GM19395 (cell line): ENCODE measurements at regions not wholly inside any gene's neighbourhood (a gene's known extent, or its start where the extent isn't known, plus 50 kb on each side); places are given as distances from the start of the nearest gene placed in this dataset.

ENCODE experiments used
- ATAC-seq: cut with Tn5 transposase; IDR thresholded peaks from one replicate; pipeline ENCODE4 v1.9.1; 2021; ENCODE audit warnings: mild to moderate bottlenecking, moderate library complexity; ENCODE audit not compliant: unreplicated experiment

- ATAC-seq = no peak
These were observed 287.0 kb upstream of the MARCKS start for GRCh38 chr6:113570161-113570560.

GRCh38 chr6:113570641-113571040 is 286.5 kb upstream of the MARCKS start:
- no peak for ATAC-seq

GRCh38 chr6:113574147-113574546 is 283.0 kb upstream of the MARCKS start:
- no peak for ATAC-seq

- ATAC-seq = no peak
These were observed 280.8 kb upstream of the MARCKS start for GRCh38 chr6:113576310-113576709.

- no peak for ATAC-seq
These were observed 278.5 kb upstream of the MARCKS start for GRCh38 chr6:113578691-113579090.

DNA sequence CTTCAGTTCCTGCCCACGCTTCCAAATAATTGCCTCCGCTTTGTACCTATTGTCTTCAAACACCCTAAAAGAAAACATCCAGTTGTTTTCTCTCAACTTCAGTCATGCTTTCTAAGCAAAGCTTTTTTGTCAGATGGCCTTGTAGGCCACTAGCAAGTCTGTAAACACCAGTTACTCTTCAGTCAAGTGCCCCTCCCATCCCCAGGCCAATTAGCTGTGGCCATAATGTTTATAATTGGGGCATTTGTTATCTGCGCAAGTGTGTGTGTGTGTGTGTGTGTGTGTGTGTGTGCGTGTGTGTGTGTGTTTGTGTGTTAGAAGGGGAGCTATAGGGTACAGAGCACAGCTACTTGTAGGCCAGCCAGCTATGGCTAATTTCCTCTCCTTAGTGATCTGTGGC is 272.4 kb upstream of the MARCKS start:
- ATAC-seq = no peak

DNA sequence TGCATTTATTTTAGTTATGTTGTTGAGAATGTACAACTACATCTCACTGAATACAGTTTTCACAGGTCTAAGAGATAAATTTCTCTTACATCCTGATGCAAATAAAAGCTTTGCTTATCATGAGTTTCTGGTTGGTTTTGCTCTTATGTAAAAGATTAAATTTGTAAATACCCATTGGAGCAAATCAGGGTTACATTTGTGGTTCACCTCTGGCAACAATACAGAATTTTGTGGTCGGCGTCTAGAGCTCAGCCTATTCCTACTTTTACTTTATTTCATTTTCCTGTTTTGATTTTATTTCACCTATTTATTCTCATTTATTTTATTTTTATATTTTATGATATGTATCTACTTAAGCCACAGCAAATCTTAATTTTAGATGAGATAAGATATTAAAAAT is 271.9 kb upstream of the MARCKS start:
- ATAC-seq = no peak

GRCh38 chr6:113586413-113587077 is 270.6 kb upstream of the MARCKS start:
- ATAC-seq = no peak

GRCh38 chr6:113587078-113587699 is 270.0 kb upstream of the MARCKS start:
- no peak for ATAC-seq

DNA sequence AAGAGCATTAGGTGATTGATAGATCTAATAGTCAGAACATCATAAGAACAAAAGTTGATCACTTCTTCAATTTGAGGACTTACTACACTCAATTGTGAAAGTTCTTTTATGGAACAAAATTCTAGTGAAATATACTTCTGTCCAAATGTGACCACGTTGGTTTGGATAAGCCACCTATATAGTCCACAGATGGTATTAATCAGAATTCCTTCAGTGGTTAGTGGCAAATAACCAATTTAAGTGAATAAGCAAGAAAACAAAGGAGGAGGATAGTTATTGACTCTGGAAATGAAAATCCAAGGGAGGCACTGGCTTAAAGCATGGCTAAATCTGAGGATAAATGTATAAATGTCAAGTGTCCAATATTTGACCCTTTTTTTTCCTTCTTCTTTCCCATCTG is 268.5 kb upstream of the MARCKS start:
- no peak for ATAC-seq

DNA sequence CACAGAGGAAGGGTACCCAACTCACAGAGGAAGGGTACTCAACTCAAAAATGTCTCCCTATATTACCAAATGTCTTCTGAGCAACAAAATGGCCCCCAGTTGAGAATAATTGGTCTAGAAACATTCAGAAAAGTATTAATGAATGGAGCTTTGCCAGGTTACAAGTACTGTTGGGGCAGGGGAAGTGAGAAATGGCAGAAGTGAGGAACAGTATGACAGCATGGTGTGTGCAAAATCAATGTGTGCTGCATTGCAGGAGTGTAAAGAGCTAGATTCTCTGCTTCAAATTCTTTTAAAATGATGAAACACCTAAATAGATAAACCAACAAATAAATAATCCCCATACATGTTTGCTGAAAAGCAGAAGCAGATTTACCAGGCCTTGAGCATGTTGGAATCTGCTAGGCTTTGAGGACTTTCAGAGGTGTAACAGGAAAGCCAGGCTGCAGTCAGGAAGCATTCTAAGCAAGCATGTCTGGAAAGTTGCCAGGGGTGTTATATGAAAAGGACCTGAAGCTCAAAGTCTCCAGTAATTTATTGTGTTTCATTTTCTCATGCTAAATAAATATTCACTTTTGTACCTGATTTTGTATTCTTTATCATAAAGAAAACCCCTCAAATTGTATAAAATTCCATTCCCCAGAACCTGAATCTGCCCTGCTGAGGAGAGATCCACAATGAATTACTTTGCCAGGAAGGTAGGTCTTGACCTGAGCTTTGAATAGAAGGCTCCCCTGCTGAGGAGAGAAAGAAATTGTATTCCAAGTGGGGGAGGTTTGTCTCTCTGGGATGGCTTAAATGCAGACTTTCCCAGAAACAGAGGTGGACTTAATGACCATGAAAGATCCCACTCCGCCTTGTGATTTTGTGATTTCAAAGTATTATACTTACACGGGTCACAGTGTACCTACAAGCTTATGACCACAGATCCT is 265.0 kb upstream of the MARCKS start:
- ATAC-seq = peak; percentile 73

DNA sequence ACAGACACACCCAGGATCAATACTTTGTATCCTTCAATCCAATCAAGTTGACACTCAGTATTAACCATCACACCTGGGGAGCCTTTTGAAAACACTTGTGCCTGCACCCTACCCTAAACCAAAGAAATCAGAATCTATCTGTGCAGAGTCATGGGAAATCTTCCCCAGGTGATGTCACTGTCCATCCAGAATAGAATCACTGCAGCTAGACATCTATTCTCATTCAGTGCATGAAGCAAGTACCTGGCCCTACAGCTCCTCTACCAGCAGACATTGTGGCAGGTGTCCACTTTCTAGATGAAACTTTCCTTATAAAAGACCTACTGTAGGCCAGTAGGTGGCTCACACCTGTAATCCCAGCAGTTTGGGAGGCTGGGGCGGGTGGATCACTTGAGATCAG is 262.4 kb upstream of the MARCKS start:
- ATAC-seq = no peak

- no peak for ATAC-seq
These were observed 261.2 kb upstream of the MARCKS start for GRCh38 chr6:113595911-113596376.

DNA sequence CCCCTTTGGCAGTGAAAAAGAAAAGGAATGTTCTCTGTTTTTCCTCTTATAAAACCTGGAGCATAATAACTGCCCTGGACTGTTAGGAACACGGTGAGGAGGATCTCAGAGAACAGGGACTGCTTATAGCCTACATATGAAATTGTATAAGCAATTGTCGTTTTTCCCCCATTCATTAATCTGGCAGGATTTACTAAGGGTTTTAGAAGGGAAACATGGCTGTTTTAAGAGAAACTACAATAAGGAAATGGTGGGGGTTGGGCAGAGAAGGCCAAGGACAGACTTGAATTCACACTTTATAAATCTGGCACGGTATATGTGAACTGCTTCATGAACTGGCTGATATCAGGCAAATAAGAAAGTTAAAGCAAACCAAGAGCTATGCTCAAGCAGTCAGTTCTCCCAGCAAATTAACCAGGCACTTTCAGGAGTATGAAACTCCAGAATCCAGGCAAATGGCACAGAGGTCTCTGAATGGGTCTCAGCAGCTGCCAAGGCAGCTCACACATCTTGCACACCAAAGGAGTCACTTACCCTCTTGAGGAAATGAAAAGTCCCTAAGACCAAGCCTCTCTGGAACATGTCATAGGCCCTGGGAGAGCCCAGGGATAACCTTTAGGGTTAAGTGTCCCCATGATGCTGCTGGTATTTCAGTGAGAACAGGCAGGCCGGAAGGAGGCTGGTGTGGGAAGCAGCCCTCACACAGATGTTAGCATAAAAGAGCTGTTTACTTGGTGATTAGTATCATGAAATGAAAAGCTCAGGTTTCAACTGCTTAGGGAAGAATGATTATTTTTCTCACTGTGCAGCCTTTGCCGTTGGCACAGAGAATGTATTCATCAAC is 260.5 kb upstream of the MARCKS start:
- no peak for ATAC-seq

DNA sequence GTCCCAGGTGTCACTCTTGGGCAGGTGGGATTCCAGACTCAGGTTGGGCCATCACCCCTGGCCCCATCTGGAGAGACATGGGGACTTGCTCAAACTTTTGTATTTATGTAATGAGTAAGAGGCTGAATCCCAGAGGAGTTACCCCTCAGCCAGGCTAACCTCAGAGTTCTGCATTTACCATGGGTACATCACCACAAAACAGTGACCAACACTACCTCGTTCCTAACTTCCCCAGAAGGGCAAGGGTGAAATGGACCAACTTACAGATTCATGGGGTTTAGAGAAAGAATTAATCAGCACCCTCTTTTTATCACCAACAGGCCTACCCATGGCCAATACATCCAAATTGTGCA is 259.9 kb upstream of the MARCKS start:
- no peak for ATAC-seq

DNA sequence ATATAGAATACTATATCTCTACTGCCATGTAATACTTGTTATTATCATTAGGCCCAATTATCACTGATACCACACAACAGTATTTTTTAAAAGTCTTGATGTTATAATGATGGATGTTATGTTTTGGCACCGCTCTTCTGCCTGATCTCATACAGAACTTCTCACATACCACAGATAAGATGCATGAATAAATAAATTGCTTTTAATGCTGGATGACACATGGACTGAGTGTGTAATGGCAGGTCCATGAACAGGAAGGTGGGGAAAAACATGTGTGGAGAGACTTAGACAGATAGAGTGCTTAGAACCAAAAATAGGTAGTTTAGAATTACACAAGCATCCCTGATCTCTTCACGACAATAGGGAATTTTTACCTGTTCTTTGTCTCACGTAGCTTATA is 258.4 kb upstream of the MARCKS start:
- no peak for ATAC-seq

DNA sequence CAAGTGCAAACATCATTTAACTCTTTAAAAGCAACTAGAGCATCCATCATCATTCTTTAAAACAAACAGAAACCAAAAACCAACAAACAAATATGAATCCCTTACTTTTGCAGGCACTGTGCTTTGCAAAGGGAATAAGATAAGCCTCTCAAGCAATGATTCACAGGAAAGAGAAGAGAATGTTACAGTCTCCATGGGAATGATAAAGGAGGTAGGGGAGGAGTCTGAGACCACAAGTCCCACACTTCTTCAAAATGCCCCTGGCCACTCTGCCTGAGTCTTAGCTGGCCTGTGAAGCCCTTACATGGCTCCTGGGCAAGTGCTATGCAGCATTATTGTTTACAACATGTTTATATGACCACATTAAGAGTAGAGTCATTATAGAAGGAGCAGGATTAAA is 257.7 kb upstream of the MARCKS start:
- ATAC-seq = no peak

DNA sequence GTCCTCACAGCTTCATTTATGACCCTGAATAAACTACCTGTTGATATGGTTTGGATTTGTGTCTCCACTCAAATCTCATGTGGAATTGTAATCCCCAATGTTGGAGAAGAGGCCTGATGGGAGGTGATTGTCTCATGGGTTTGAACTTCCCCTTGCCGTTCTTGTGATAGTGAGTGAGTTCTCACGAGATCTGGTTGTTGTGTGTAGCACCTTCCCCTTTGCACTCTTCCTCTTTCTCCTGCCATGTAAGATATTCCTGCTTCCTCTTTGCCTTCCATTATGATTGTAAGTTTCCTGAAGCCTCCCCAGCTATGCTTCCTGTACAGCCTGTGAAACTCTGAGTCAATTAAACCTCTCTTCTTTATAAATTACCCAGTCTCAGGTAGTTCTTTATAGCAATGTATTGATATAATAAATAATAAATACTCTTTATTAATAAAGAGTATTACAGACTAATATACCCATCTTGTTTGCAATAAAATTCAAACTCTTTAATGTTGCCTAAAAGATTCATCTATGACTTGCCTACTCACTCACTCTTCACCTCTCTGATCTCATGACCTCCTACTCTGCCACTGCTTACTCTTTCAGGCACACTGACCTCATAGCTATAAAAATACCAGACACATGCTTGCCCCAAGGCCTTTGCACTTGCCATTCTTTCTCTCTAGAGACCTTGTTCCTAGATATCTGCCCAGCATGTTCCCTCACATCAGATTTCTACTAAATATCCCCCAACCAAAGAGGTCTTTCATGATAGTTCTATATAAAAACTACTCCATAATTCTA is 256.4 kb upstream of the MARCKS start:
- ATAC-seq = peak; percentile 45

- no peak for ATAC-seq
These were observed 249.2 kb upstream of the MARCKS start for GRCh38 chr6:113607821-113608545.
